GM12891 (cell line): ENCODE measurements at regions not wholly inside any gene's neighbourhood (a gene's known extent, or its start where the extent isn't known, plus 50 kb on each side); places are given as distances from the start of the nearest gene placed in this dataset.

Experiments used
- PAX5 ChIP-seq: IDR thresholded peaks from 2 replicates; pipeline ENCODE4 v1.6.1; 2011; ENCODE audit warnings: low read length, moderate library complexity, mild to moderate bottlenecking; ENCODE audit not compliant: insufficient read depth, severe bottlenecking
- POLR2A ChIP-seq: IDR thresholded peaks from 2 replicates; pipeline ENCODE4 v1.6.1; 2011; ENCODE audit warnings: low read depth, low read length, control low read depth
- POLR2AphosphoS5 ChIP-seq: IDR thresholded peaks from 2 replicates; pipeline ENCODE4 v1.6.1; 2011; ENCODE audit warnings: low read depth, low read length, control low read depth
- TAF1 ChIP-seq: IDR thresholded peaks from 2 replicates; pipeline ENCODE4 v1.6.1; 2011; ENCODE audit warnings: low read depth, low read length, control low read depth

GRCh38 chr13:80904386-80904785, 563.5 kb upstream of the SPRY2 start:
- TF ChIP-seq POLR2A: no peak
- TF ChIP-seq POLR2AphosphoS5: no peak
- TF ChIP-seq PAX5: no peak
- TF ChIP-seq TAF1: no peak
